HG03520 (cell line): ENCODE measurements at regions not wholly inside any gene's neighbourhood (a gene's known extent, or its start where the extent isn't known, plus 50 kb on each side); places are given as distances from the start of the nearest gene placed in this dataset.
"Not testable (repeated sequence)": the region's sequence is repeated elsewhere in the genome, so short reads cannot be mapped to it uniquely, and the experiment has no call there.

Experiments
- ATAC-seq: cut with Tn5 transposase; IDR thresholded peaks from one replicate; pipeline ENCODE4 v1.9.1; 2021; ENCODE audit warnings: mild to moderate bottlenecking, moderate library complexity; ENCODE audit not compliant: unreplicated experiment

DNA sequence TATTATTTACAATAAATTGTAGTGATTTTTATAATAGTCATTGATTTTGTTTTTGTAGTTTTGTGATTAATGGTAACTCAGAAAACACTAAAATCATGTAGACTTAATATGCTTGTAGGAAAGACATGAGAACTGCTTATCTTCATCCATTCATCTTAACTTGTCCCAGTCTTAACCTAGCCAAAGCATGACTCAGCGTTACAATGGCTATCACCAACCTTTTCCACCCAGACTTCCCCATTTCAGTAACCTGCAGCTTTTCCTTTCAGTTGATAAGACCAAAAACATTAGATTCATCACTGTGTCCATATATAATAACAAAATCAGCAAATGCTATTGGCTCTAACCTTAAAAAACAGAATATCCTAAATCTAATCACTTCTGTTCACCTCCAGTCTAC lies 106.2 kb upstream of the KLF8 start:
- no peak for ATAC-seq

DNA sequence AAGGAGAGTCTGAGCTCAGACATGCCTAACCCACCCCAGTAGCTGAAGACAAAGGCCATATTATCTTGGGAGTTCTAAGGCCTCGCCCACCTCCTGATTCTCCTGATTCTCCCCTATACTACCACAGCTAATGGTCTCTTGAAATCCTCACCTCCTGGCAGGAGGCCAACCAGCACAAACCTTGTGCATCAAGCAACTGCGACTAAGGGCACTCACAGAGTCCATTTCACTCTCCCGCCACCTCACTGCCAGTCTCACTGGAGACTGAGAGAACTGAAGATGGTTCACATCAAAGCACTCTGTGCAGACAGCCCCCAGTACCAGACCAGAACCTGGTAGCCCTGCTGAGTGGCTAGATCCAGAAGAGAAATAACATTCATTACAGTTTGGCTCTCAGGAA lies 102.1 kb upstream of the KLF8 start:
- no peak for ATAC-seq

DNA sequence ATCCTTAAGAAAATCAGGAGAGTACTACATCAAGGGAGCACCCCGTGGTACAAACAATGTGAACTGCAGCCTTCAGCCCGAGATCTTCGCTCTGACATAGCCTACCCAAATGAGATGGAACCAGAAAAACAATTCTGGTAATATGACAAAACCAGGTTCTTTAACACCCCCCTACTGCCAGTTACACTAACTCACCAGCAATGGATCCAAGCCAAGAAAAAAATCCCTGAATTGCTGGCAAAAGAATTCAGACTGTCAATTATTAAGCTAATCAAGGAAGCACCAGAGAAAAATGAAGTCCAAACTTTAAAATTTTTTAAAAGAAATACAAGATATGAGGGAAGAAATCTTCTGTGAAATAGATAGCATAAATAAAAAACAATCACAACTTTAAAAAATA lies 101.7 kb upstream of the KLF8 start:
- ATAC-seq: no peak

DNA sequence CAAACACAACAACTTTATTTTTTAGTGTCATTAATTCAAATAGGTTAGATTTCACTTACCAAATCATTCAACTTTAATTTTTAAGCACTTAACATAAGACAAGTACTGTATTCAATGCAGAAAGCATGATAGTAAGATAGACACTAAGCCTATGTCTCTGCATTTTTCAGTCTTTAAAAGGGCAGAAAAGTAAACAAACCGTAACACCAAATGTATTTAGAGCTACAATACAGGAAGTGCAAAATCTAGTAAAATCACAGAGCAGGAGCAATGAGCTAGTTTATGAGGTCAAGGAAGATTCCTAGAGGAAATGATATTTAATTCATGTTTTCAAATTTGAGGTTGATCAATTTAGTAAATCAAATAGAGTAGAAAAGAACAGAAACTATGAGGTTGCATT lies 68.0 kb upstream of the KLF8 start:
- ATAC-seq: not testable (repeated sequence)
